ENCODE measurements at regions not wholly inside any gene's neighbourhood (a gene's known extent, or its start where the extent isn't known, plus 50 kb on each side); places are given as distances from the start of the nearest gene placed in this dataset.

DNA sequence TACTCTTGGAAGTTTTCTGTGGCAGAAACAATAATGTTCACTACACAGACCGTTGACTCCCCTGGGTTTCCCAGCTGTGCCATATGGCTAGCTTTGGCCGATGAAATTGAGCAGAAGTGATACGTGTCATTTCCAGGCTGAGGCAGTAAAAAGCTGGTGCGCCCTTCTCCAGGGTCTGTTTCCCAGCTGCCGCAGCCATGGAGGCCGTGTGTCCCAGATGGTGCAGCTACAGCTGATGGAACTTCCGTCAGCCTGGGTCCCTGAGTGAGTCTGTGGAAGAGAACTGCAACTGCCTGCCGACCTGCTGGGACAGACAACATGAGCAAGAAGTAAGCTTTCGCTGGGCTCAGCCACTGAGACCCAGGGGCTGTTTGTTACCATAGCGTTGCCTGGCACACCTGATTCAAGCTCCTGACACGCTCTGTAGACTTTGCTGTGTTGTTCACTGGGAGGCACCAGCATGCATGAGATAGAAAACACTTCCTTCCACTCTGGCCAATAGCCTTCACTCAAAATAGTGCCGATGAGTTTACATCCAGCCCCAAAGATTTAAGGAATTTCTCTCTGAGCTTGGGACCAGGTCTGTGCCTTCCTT lies 116.3 kb upstream of the SLC25A33 start:
- H3K9me3 ChIP-seq (ENCODE audit: low read length): no peaks in the 10 kb centered on the region
- DNase-seq (ENCODE audit: low spot score): no peak
- WGBS (ENCODE audit: low lambda C conversion rate): 65% methylated on average over 10 of the region's 12 CpGs
- no peak overlapping the region for H3K9ac ChIP-seq (ENCODE audit: insufficient read depth, low read depth, low read length)
- in situ Hi-C loops (cut with HindIII; ENCODE audit: extremely low pct_ligation_motif_present, low pct_unique_long_range_greater_than_20kb): no loop called here
- H3K4me1 ChIP-seq (ENCODE audit: insufficient read depth, low read length): peaks cover 54% of the 10 kb centered on the region
- no TSS peak for BruUV-seq (replicated peaks)
- H4K20me1 ChIP-seq (ENCODE audit: insufficient read depth, low read length): no peaks in the 10 kb centered on the region
- H3K36me3 ChIP-seq (replicated peaks in 1 of 2; ENCODE audit: control insufficient read depth in 1 of 2, insufficient read depth in 2 of 2, low read length in 2 of 2): no peaks in the 10 kb centered on the region
- POLR2A ChIA-PET: interaction anchor here (1.6 to 2.7 kb wide), 3 partner anchors 12 to 23 kb away, joined by 3 to 13 read pairs (median 12); no protein-coding TSS in a partner anchor
- no peaks in the 10 kb centered on the region for H3K79me2 ChIP-seq (ENCODE audit: insufficient read depth, low read length)
- peaks cover 0 to 15% of the 10 kb centered on the region in 2 experiments; a peak in 1 of 5 replicates for H3K27me3 ChIP-seq (ENCODE audit: control insufficient read depth in 1 of 2, insufficient read depth in 2 of 2, low read length in 2 of 2)
- TF ChIP-seq, protein P1, sequence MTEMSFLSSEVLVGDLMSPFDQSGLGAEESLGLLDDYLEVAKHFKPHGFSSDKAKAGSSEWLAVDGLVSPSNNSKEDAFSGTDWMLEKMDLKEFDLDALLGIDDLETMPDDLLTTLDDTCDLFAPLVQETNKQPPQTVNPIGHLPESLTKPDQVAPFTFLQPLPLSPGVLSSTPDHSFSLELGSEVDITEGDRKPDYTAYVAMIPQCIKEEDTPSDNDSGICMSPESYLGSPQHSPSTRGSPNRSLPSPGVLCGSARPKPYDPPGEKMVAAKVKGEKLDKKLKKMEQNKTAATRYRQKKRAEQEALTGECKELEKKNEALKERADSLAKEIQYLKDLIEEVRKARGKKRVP (CRISPR knock-in tag; IDR thresholded peaks at IDR 0.05): no peak
- peak; percentile 44; the same call in 1 of the 2 replicates for TF ChIP-seq ZNF12 (CRISPR knock-in tag; IDR thresholded peaks at IDR 0.05)
- TF ChIP-seq, protein P2, sequence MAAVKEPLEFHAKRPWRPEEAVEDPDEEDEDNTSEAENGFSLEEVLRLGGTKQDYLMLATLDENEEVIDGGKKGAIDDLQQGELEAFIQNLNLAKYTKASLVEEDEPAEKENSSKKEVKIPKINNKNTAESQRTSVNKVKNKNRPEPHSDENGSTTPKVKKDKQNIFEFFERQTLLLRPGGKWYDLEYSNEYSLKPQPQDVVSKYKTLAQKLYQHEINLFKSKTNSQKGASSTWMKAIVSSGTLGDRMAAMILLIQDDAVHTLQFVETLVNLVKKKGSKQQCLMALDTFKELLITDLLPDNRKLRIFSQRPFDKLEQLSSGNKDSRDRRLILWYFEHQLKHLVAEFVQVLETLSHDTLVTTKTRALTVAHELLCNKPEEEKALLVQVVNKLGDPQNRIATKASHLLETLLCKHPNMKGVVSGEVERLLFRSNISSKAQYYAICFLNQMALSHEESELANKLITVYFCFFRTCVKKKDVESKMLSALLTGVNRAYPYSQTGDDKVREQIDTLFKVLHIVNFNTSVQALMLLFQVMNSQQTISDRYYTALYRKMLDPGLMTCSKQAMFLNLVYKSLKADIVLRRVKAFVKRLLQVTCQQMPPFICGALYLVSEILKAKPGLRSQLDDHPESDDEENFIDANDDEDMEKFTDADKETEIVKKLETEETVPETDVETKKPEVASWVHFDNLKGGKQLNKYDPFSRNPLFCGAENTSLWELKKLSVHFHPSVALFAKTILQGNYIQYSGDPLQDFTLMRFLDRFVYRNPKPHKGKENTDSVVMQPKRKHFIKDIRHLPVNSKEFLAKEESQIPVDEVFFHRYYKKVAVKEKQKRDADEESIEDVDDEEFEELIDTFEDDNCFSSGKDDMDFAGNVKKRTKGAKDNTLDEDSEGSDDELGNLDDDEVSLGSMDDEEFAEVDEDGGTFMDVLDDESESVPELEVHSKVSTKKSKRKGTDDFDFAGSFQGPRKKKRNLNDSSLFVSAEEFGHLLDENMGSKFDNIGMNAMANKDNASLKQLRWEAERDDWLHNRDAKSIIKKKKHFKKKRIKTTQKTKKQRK (IDR thresholded peaks at IDR 0.05; ENCODE audit: low read length): no peak
- H3K27ac ChIP-seq (ENCODE audit: extremely low read length, insufficient read depth, low read length): no peak overlapping the region
- H3K4me2 ChIP-seq (ENCODE audit: low read depth, low read length): no peak overlapping the region
- intact Hi-C loops (cut with micrococcal nuclease; ENCODE audit: unreplicated experiment): no loop called here
- H2AFZ ChIP-seq (ENCODE audit: low read length): no peak overlapping the region
- FAIRE-seq: no peak
- ATAC-seq: no peak
- H3K4me3 ChIP-seq (replicated peaks in 1 of 3; ENCODE audit: insufficient read depth in 1 of 3, low read depth in 2 of 3, low read length in 3 of 3): no peak overlapping the region
- CTCF ChIA-PET (ENCODE audit: low intra/inter-chr PET ratio, low total read pairs): no interaction called here
